ENCODE measurements at regions not wholly inside any gene's neighbourhood (a gene's known extent, or its start where the extent isn't known, plus 50 kb on each side); places are given as distances from the start of the nearest gene placed in this dataset.
"Not testable (repeated sequence)": the region's sequence is repeated elsewhere in the genome, so short reads cannot be mapped to it uniquely, and the experiment has no call there.

DNA sequence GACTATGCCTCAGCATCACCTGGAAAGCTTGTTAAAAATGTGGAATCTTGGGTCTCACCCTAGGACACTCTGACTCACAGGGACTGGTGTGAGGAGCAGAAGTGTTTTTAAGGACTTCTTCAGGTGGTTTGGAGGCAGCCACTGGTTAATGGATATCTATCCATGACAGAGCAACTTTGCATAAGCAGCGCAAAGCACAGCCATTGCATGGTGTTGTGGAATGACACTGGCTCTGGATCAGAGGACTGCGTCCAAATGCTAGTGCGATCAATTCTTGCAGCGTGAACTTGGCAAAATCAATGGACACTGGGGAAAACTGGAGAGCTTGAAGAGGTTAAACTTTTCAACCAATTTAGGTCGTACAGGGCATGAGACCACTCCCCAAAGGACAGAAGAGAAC is 116.8 kb upstream of the FAM78B start:
- no peak for DNase-seq
- TF ChIP-seq GATA1 (IDR thresholded peaks at IDR 0.05; ENCODE audit: low read depth, low read length) (no peak), POLR2A (IDR thresholded peaks at IDR 0.05; ENCODE audit: low read length) (no peak)

DNA sequence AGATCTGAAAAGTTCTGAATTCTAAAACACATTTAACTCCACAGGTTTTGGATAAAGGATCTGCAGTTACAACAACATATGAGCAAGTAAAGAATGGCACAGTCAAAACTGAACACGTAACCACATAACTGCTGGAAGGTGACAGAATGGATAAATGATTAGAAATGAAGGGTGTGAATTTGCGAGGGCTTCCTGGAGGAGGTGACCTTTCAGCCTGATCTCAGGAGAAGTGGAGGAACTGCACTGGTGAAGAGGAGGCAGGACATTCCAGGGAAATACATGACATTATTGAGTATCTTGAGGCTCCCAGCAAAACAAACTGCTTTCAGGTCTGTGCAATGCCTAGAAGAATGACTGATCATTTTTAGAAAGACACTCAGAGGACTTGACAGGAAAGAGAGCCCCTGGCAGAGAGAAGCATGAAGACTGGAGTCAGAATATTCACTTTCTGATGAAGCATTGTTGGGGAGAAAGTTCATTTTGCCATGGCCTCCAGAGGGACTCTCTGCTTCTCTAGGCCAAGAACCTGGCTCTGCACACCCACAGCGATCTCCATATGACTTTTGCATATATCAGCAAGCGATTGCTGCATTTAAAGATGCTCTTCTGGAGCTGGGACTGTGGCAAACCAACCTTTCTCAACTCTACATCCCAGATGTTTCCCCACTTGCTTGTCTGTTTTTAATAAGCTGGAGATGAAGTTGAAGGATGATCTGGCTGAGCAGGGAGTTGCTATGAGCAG is 122.7 kb upstream of the FAM78B start:
- no peak for TF ChIP-seq GATA1 (IDR thresholded peaks at IDR 0.05; ENCODE audit: low read depth, low read length)
- TF ChIP-seq POLR2A (IDR thresholded peaks at IDR 0.05; ENCODE audit: low read length) = no peak

DNA sequence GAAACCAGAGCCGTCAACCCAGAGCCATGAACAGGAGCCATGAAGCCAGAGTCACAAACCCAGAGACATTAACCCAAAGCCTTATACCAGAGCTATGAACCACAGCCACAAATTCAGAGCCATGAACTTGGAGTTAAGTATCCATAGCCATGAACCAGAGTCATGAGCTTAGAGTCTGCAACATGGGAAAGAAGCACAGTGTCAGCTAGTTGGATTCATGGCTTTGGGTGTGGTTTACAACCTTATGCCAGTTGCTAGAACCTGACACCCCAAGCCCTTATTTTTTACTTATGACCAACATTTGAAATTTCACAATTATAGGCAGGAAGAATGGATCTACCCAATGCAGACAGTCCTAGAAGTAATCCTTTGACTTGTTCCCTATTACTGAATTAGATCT is 128.9 kb upstream of the FAM78B start:
- DNase-seq = no peak
- TF ChIP-seq POLR2A (IDR thresholded peaks at IDR 0.05; ENCODE audit: low read length) = no peak
- no peak for TF ChIP-seq GATA1 (IDR thresholded peaks at IDR 0.05; ENCODE audit: low read depth, low read length)

More for the DNA sequence above, 122.7 kb upstream of the FAM78B start:
- no peak for DNase-seq

DNA sequence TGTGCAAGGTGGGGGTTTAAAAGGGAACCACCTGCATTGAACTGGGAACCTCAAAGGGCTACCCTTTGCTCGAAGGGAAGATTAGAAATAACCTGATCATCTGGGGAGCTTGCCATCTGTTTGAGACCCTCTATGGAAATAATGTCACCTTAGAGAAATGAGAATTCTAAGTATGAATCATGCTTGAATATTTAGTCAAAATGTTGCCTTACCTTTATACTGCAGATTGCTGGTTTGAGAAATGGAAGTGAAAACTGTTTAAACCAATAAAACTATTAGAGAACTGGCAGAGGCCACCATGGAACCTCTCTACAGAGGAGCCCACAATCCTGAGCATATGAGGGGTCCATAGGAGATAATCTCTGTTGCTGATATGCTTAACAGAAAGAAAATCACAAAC is 131.2 kb upstream of the FAM78B start:
- TF ChIP-seq GATA1 (IDR thresholded peaks at IDR 0.05; ENCODE audit: low read depth, low read length) (no peak), POLR2A (IDR thresholded peaks at IDR 0.05; ENCODE audit: low read length) (no peak)
- DNase-seq = no peak

DNA sequence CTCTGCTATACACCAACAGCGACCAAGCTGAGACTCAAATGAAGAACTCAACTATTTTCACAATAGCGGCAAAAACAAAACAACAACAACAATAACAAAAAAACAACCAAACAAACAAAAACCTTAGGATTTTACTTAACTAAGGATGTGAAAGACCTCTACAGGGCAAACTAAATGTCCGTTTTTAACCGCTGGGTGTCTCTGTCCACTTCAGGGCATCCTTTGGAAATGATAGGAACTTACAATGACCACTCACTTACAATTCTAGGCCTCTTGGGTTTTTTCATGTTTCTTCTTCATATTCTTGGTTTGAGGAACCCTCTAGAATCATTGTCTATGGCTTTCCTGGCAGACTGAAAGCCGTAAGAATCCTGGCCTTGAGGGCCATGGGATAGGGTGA is 134.0 kb upstream of the FAM78B start:
- TF ChIP-seq GATA1 (IDR thresholded peaks at IDR 0.05; ENCODE audit: low read depth, low read length) = no peak
- DNase-seq = no peak

DNA sequence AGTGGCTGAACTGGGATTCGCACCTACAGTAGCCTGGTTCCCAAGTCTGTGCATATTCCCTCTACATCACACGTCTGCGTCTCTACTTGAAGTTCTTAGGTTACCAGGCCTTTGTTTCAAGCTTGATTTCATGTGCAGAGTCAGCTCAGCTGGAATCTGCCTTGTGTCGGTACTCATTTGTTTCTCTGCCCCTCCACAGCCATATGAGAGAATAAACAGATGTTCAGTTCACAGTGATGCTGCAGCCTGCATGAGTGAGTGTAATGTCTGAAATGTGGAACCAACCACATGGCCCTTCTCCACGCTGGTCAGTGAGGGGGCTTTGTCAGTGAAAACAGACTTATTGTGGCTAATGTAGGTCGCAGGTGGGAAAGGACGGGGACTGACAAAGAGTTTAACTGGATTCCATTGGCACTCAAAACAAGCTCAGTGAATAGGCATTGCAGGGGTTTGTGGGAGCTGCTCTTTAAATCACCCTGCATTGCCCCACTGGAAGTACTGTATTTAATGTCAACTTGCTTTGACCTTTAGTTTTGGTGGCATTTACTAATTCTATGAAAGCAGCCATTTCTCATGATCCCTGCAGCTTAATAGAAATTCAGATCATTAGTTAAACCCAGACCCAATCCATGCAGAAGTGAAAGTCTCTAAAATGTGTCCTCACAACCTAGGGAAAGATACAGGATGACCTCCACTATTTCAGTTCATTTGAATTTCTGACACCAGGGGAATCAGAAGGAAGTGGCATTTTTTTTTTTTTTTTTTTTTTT is 136.4 kb upstream of the FAM78B start:
- DNase-seq = no peak
- TF ChIP-seq POLR2A (IDR thresholded peaks at IDR 0.05; ENCODE audit: low read length) = no peak
- no peak for TF ChIP-seq GATA1 (IDR thresholded peaks at IDR 0.05; ENCODE audit: low read depth, low read length)

DNA sequence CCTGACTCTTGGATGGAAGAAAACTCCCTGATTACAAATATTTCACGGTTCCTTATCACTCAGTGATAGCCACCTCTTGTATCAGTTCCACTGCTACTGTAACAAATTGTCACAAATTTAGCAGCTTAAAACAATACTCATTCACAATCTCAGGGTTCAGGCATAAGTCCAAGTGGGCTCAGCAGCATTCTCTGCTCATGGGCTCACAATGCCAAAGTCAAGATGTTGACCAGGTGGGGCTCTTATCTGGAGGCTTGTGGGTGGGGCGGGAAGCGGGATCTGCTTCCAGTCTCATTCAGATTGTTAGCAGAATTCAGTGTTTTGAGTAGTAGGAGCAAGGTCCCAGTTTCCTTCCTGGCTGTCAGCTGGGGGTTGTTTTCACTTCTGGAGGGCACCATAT is 137.3 kb upstream of the FAM78B start:
- no peak for TF ChIP-seq GATA1 (IDR thresholded peaks at IDR 0.05; ENCODE audit: low read depth, low read length)
- no peak for TF ChIP-seq POLR2A (IDR thresholded peaks at IDR 0.05; ENCODE audit: low read length)
- DNase-seq = no peak

DNA sequence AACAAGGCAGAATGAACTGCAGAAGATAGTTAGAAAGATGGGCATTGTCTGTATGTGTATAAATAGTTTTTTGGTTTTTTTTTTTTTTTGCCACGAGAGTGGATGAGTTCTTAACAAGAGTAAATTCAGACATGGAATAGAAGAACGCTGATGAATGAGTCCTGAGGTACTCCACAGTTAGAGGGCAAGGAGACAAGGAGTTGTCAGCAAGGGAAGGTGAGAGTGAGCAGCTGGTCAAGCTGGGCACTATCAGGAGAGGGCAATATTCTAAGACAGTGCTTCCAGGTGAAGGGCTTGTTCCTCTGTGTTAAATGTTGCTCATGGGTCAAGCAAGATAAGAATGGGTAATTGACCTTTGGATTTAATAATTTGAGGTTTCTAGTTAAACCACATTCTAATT is 138.6 kb upstream of the FAM78B start:
- DNase-seq = no peak
- no peak for TF ChIP-seq GATA1 (IDR thresholded peaks at IDR 0.05; ENCODE audit: low read depth, low read length)
- no peak for TF ChIP-seq POLR2A (IDR thresholded peaks at IDR 0.05; ENCODE audit: low read length)

DNA sequence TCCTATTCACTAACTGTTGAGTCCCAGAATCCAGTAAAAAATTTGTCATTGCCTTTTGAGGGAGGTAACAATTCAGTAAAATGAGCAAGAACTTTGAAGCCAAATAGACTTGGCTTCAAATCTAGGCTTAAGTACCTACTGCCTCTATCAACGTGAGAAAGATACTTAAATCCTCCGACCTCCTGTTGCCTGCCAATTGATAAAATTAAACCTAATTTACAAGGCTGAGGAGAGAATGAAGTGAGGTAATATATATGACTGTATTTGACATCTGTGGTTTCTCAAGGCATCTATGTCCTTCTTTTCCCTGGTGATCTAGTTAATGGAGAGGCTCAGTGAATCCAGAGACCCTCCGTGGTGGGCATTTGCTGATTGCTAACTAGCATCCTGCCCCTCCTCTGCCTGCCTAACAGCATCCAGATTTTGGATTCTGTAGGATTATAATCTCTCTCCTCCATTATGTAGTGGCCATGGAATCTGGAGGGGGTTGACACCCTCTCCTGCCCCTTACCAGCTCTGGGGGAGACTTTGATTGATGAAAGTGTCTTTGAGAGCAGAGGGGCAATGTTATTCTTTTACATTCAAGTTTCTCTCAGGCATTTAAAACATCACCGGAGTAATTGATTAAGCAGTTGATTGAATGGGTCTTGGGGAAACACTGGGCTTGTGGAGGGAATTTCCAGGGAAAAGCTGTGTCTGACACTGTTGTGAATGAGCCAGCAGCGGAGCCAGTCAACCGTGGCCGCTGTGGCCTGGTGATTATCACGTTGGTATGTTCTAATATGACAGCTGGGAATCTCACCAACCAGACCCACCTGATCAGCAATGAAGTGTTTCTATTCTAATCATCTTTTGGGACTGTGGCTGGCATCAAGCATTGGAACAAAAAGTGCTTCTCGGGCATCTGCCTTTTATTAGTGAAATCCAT is 140.7 kb upstream of the FAM78B start:
- DNase-seq = no peak
- no peak for TF ChIP-seq GATA1 (IDR thresholded peaks at IDR 0.05; ENCODE audit: low read depth, low read length)
- no peak for TF ChIP-seq POLR2A (IDR thresholded peaks at IDR 0.05; ENCODE audit: low read length)

DNA sequence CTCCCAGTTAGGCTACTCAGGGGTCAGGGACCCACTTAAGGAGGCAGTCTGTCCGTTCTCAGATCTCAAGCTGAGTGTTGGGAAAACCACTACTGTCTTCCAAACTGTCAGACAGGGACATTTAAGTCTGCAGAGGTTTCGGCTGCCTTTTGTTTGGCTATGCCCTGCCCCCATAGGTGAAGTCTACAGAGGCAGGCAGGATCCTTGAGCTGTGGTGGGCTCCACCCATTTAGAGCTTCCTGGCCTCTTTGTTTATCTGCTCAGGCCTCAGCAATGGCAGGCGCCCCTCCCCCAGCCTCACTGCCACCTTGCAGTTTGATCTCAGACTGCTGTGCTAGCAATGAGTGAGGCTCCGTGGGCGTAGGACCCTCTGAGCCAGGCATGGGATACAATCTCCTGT is 149.5 kb upstream of the FAM78B start:
- not testable (repeated sequence) for DNase-seq

DNA sequence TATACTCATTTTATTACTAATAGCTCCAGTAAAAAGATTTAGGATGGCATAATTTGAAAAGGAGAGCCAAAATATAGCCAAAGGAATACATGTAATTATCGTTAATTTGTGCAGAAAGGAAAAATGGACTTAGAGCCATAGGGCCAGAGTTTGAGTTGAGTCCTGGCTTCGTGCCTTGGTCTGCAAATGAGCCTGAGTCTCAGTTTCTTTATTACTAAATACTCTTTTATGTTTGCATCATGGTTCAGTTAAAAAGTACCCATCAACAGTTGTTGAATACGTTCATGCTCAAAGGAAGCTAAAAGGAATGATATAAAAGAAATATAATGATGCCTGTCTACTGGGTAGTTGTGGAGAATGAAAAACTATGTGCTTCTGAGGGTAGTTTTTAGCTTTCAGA is 155.7 kb upstream of the FAM78B start:
- DNase-seq = no peak
- no peak for TF ChIP-seq POLR2A (IDR thresholded peaks at IDR 0.05; ENCODE audit: low read length)
- TF ChIP-seq GATA1 (IDR thresholded peaks at IDR 0.05; ENCODE audit: low read depth, low read length) = no peak

DNA sequence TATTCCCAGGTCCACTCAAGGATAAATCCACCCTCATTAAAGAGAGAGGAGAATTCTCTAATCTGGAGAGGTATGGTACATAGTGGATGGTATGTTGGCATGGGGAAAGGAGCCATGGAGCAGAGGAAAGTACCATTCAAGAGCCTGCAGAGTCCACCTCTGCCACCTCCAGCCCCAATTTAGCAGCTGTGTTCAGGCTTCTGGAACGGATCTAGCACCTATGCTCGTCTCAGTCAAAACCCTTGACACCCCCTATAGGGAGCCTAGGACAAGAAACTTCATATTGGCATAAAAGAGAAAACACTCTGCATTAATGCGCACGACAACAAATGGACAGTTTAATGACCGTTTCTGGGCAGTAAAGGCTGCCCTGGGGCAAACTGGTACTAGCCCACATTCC is 161.1 kb upstream of the FAM78B start:
- DNase-seq = no peak
- no peak for TF ChIP-seq GATA1 (IDR thresholded peaks at IDR 0.05; ENCODE audit: low read depth, low read length)
- TF ChIP-seq POLR2A (IDR thresholded peaks at IDR 0.05; ENCODE audit: low read length) = no peak

DNA sequence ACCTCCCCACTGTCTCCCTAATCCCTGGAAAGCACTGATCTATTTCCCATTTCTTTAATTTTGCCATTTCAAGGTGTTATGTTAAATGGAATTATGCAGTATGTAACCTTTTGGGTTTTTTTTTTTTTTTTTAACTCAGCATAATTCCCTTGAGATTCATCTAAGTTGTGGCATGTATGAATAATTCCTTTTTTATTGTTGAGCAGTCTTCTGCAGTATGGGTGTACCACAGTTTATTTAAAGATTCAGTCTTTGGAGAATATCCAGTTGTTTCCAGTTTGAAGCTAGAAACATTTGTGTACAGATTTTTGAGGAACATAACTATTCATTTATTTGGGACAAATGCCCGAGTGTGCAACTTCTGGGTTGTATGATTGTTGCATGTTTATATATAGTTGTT is 162.2 kb upstream of the FAM78B start:
- TF ChIP-seq POLR2A (IDR thresholded peaks at IDR 0.05; ENCODE audit: low read length) = no peak
- TF ChIP-seq GATA1 (IDR thresholded peaks at IDR 0.05; ENCODE audit: low read depth, low read length) = no peak
- DNase-seq = no peak

DNA sequence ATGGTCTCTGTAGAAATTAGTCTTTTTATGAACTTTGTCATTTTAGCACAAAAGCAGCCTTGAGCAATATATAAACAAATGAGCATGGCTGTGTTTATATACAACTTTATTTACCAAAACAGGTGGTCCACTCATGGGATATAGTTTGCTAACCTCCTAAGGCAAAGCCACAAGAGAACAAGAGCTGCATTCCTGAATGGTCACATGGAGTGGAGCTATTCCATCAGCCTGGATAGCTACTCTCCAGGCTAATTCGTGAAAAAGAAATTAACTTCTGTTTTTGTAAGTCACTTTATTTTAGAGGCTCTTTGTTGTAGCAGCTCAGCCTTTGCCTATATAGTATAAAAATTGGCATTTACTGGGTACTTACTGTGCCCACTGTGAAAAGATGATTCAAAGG is 163.3 kb upstream of the FAM78B start:
- TF ChIP-seq POLR2A (IDR thresholded peaks at IDR 0.05; ENCODE audit: low read length) = no peak

More for the DNA sequence above, 163.3 kb upstream of the FAM78B start:
- no peak for DNase-seq
